Caco-2 (cell line): ENCODE measurements at regions not wholly inside any gene's neighbourhood (a gene's known extent, or its start where the extent isn't known, plus 50 kb on each side); places are given as distances from the start of the nearest gene placed in this dataset.
"Not testable (repeated sequence)": the region's sequence is repeated elsewhere in the genome, so short reads cannot be mapped to it uniquely, and the experiment has no call there.

Experiments used
- BruUV-seq: library from RNA; stranded (reverse); fragments of 400-500 nt; replicated peaks from 2 replicates; lab custom pipeline; 2021; lab: Mats Ljungman, UMichigan
- CTCF ChIA-PET: fragments of 300-600 bp; sonication (Branson Sonifier 250); formaldehyde crosslinking; loops from one replicate; lab custom pipeline; 2022; ENCODE audit warnings: antibody characterized with exemption; lab: Charles Lee
- POLR2A ChIA-PET: fragments of 300-600 bp; sonication (Branson Sonifier 250); formaldehyde crosslinking; loops from one replicate; lab custom pipeline; 2022; ENCODE audit warnings: antibody characterized with exemption; lab: Charles Lee
- DNase-seq, 2 experiments: peaks; one replicate each; pipeline versions ENCODE4 v3.0.0 to v3.0.0-alpha.2; 2020 to 2022
- H3K27me3 ChIP-seq: replicated peaks from 2 replicates; pipeline ENCODE4 v1.6.0; 2011; ENCODE audit warnings: low read length; ENCODE audit not compliant: control insufficient read depth, insufficient read depth
- H3K36me3 ChIP-seq: 2 replicates; pipeline ENCODE4 v1.5.1; 2011; ENCODE audit warnings: low read length; ENCODE audit not compliant: control insufficient read depth, insufficient read depth
- H3K4me1 ChIP-seq: fragments of 250-450 bp; sonication (Bioruptor Pico); 2 replicates; pipeline ENCODE4 v1.5.1; 2020; ENCODE audit warnings: mild to moderate bottlenecking
- H3K4me3 ChIP-seq: 2 replicates; pipeline ENCODE4 v1.5.1; 2011; ENCODE audit warnings: low read depth, mild to moderate bottlenecking, control low read depth, low read length
- H3K9me3 ChIP-seq: fragments of 250-450 bp; sonication (Bioruptor Pico); 2 replicates; pipeline ENCODE4 v1.5.1; 2020; ENCODE audit warnings: mild to moderate bottlenecking, moderate library complexity
- H3K27ac Mint-ChIP-seq: one replicate; pipeline ENCODE4 v1.8.0; 2022; ENCODE audit warnings: mixed read lengths; ENCODE audit not compliant: unreplicated experiment
- H3K27me3 Mint-ChIP-seq: one replicate; pipeline ENCODE4 v1.8.0; 2022; ENCODE audit warnings: mixed read lengths; ENCODE audit not compliant: insufficient read depth, unreplicated experiment
- H3K36me3 Mint-ChIP-seq: one replicate; pipeline ENCODE4 v1.8.0; 2022; ENCODE audit warnings: mild to moderate bottlenecking, mixed read lengths; ENCODE audit not compliant: insufficient read depth, unreplicated experiment
- H3K4me1 Mint-ChIP-seq: one replicate; pipeline ENCODE4 v1.8.0; 2022; ENCODE audit warnings: low read depth, mixed read lengths; ENCODE audit not compliant: unreplicated experiment
- H3K4me3 Mint-ChIP-seq: one replicate; pipeline ENCODE4 v1.8.0; 2022; ENCODE audit warnings: mild to moderate bottlenecking, moderate library complexity, mixed read lengths; ENCODE audit not compliant: unreplicated experiment
- H3K9me3 Mint-ChIP-seq: one replicate; pipeline ENCODE4 v1.8.0; 2022; ENCODE audit warnings: mixed read lengths; ENCODE audit not compliant: unreplicated experiment
- intact Hi-C: fragments of 100-400 bp; cut with micrococcal nuclease; formaldehyde crosslinking; loops from one replicate; pipeline ENCODE4 v1.10.0; 2022; ENCODE audit not compliant: unreplicated experiment

GRCh38 chr16:21509437-21510086, 89.8 kb upstream of the METTL9 start:
- peak overlapping the region; percentile 53 for H3K27ac Mint-ChIP-seq
- H3K27me3 Mint-ChIP-seq, H3K9me3 ChIP-seq, H3K27me3 ChIP-seq, POLR2A ChIA-PET, CTCF ChIA-PET, H3K4me3 Mint-ChIP-seq, H3K36me3 ChIP-seq, H3K9me3 Mint-ChIP-seq, intact Hi-C loops, H3K4me3 ChIP-seq, BruUV-seq: not testable (repeated sequence)
- peaks cover 14% of the 10 kb centered on the region; the same call in 1 of the 2 replicates for H3K4me1 ChIP-seq
- peaks cover 16% of the 10 kb centered on the region for H3K4me1 Mint-ChIP-seq
- peak; percentile 4 to 32 for DNase-seq
- H3K36me3 Mint-ChIP-seq: peaks cover 96% of the 10 kb centered on the region

DNA sequence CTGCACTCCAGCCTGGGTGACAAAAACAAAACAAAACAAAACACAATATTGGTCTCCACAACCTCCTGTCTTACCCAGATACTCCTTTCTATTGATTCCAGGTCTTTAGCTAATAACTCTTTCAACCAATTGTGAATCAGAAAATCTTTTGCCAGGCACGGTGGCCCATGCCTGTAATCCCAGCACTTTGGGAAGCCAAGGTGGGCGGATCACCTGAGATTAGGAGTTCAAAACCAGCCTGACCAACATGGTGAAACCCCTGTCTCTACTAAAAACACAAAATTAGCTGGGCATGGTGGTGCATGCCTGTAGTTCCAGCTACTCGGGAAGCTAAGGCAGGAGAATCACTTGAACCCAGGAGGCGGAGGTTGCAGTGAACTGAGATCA, 88.5 kb upstream of the METTL9 start:
- POLR2A ChIA-PET, BruUV-seq, H3K4me3 Mint-ChIP-seq, H3K4me3 ChIP-seq, H3K9me3 ChIP-seq, H3K9me3 Mint-ChIP-seq, H3K27me3 ChIP-seq, H3K27me3 Mint-ChIP-seq, intact Hi-C loops, H3K36me3 ChIP-seq, CTCF ChIA-PET: not testable (repeated sequence)
- peaks cover 14% of the 10 kb centered on the region; the same call in 1 of the 2 replicates for H3K4me1 ChIP-seq
- Mint-ChIP-seq H3K36me3 (peaks cover 99% of the 10 kb centered on the region), H3K27ac (peak overlapping the region; percentile 67), H3K4me1 (peaks cover 23% of the 10 kb centered on the region)
- peak; percentile 0 to 3 for DNase-seq

DNA sequence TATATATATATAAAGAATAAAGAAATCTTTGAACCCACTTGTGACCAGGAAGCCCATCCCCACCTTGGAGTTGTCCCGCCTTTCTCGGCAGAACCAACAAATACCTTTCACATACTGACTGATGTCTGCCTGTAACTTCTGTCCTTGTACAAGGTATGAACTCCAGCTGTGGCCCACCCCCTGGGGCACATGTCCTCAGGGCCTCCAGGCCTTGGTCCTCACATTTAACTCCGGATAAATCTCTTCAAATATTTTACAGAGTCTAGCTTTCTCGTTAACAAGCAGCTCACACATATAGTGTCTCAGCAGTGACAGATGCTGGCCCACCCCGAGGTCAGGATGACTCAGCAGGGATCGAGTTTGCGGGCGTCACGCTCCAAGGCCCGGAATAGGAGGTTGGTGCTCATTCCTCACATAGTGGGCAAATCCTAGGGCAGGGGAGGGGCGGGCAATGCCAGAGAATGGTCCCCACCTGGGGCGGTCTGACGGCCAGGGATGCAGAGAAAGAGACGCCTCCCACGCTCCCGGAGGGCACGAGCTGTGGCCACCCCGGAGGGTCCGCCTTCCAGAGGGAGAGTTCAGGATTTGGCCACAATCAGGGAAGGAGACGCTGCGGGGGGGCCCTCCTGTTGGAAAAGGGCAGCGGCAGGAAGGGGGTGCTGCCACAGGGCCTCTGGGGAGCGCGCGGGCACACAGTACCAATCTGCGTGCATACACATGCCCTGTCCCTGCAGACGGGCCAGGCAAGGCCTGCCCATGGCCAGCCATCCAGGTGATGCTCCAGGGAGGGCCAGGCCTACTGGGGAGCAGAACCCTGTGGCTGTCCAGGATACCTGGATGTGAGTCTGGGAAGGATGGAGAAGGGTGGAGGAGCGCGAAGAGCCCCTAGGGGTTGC, 87.8 kb upstream of the METTL9 start:
- peak; percentile 9 to 41 for DNase-seq

DNA sequence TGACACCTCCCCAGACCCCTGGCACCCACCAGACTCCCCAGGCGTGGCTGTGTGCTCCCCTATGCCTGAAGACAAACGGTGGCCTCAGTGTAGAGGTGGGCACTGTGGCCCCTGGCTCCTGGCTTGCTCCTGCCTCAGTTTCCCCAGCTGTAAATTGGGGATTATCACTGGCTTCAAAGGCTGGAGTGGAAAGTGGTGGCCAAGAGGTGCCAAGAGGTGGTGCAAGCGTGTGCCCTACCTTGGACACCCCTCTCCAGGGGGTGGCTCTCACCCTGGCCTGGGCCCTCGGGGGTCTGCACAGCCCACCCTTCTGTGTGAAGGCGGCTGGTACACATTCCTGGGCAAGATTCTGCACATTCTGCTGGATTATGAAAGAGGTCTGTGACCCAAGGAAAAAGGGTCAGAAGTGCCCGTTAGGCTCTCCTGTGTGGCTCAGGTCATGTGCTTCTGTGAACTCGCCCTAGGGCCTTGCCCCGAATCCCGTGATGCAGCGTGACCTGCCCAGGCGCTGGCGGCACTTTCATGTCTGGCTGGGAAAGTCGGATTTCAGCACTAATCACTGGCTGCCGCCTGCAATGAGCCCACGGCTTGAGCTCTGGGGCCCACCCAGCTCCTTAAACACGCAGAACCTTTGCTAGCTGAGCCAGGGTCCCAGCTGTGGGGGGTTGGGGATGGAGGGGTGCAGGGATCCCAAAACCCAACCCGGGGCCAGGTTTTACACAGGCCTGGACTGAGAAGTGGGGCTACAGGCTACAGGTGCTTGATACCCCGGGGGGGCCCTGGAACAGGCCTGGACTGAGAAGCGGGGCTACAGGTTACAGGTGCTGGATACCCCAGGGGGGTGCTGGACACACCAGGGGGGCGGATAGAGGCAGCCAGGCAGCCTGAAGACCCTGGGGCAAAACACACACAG, 86.8 kb upstream of the METTL9 start:
- H3K9me3 Mint-ChIP-seq, H3K4me3 ChIP-seq, BruUV-seq, H3K4me1 ChIP-seq, H3K9me3 ChIP-seq, H3K27me3 Mint-ChIP-seq, H3K36me3 ChIP-seq, H3K4me3 Mint-ChIP-seq, intact Hi-C loops, H3K27me3 ChIP-seq, CTCF ChIA-PET, POLR2A ChIA-PET: not testable (repeated sequence)
- peak in 1 of 2 experiments; percentile 67 for DNase-seq
- Mint-ChIP-seq H3K36me3 (peaks cover 92% of the 10 kb centered on the region), H3K27ac (peak overlapping the region; percentile 35), H3K4me1 (peaks cover 26% of the 10 kb centered on the region)

More for the DNA sequence above, 87.8 kb upstream of the METTL9 start:
- H3K4me3 ChIP-seq, intact Hi-C loops, BruUV-seq, POLR2A ChIA-PET, H3K27me3 ChIP-seq, H3K9me3 Mint-ChIP-seq, H3K36me3 ChIP-seq, H3K4me3 Mint-ChIP-seq, H3K27me3 Mint-ChIP-seq, CTCF ChIA-PET, H3K9me3 ChIP-seq: not testable (repeated sequence)
- peaks cover 26% of the 10 kb centered on the region for H3K4me1 Mint-ChIP-seq
- peaks cover 14% of the 10 kb centered on the region; the same call in 1 of the 2 replicates for H3K4me1 ChIP-seq
- H3K36me3 Mint-ChIP-seq: peaks cover 97% of the 10 kb centered on the region
- peak overlapping the region; percentile 67 for H3K27ac Mint-ChIP-seq

- intact Hi-C loops, H3K36me3 ChIP-seq, POLR2A ChIA-PET, H3K9me3 ChIP-seq, DNase-seq, CTCF ChIA-PET, BruUV-seq, H3K9me3 Mint-ChIP-seq, H3K27me3 ChIP-seq, H3K27me3 Mint-ChIP-seq, H3K4me3 ChIP-seq: not testable (repeated sequence)
- H3K36me3 Mint-ChIP-seq: peaks cover 92% of the 10 kb centered on the region
- peak overlapping the region; percentile 48 for H3K27ac Mint-ChIP-seq
- H3K4me1 ChIP-seq: peaks cover 12% of the 10 kb centered on the region
- peak overlapping the region; percentile 47 for H3K4me3 Mint-ChIP-seq
- peaks cover 26% of the 10 kb centered on the region for H3K4me1 Mint-ChIP-seq
Measured at GRCh38 chr16:21513337-21513741, 86.0 kb upstream of the METTL9 start.

- Mint-ChIP-seq H3K36me3 (peaks cover 92% of the 10 kb centered on the region), H3K27ac (peak overlapping the region; percentile 48), H3K4me1 (peaks cover 26% of the 10 kb centered on the region)
- H3K27me3 Mint-ChIP-seq, H3K27me3 ChIP-seq, POLR2A ChIA-PET, DNase-seq, H3K4me3 ChIP-seq, BruUV-seq, CTCF ChIA-PET, H3K9me3 Mint-ChIP-seq, H3K36me3 ChIP-seq, H3K9me3 ChIP-seq, intact Hi-C loops, H3K4me3 Mint-ChIP-seq: not testable (repeated sequence)
- peaks cover 12% of the 10 kb centered on the region for H3K4me1 ChIP-seq
Measured at GRCh38 chr16:21513812-21514473, 85.4 kb upstream of the METTL9 start.
